H1 (cell line): ENCODE measurements at regions not wholly inside any gene's neighbourhood (a gene's known extent, or its start where the extent isn't known, plus 50 kb on each side); places are given as distances from the start of the nearest gene placed in this dataset.

Experiments
- CTCF ChIA-PET: fragments of 300-600 bp; sonication (Branson Sonifier 250); formaldehyde crosslinking; loops from one replicate; lab custom pipeline; 2021; ENCODE audit not compliant: partially characterized antibody; lab: Charles Lee
- POLR2A ChIA-PET: fragments of 300-600 bp; sonication (Branson Sonifier 250); formaldehyde crosslinking; loops from one replicate; lab custom pipeline; 2021; ENCODE audit warnings: inconsistent platforms; ENCODE audit not compliant: partially characterized antibody; lab: Charles Lee
- DNase-seq, 2 experiments: peaks; one replicate each; pipeline versions ENCODE4 v3.0.0 to v3.0.0-alpha.2; 2010 to 2022; ENCODE audit warnings: low spot score in 2 of 2, low read depth in 1 of 2, mixed read lengths in 1 of 2
- FAIRE-seq: peaks from 2 replicates; lab custom pipeline; 2011; peaks lifted over from hg19 to GRCh38; lab: Jason Lieb, UNC
- H2AFZ ChIP-seq: 2 replicates; pipeline ENCODE4 v1.8.1; 2012; ENCODE audit warnings: low read length, inconsistent platforms
- H2AK5ac ChIP-seq: 2 replicates; pipeline ENCODE4 v1.6.1; 2013; ENCODE audit warnings: low read depth, low read length
- H2BK120ac ChIP-seq: replicated peaks from 2 replicates; pipeline ENCODE3; 2013; ENCODE audit warnings: low read depth, low read length, inconsistent platforms
- H2BK12ac ChIP-seq: 2 replicates; pipeline ENCODE4 v1.6.1; 2013; ENCODE audit warnings: low read depth, low read length
- H2BK15ac ChIP-seq: 2 replicates; pipeline ENCODE4 v1.6.1; 2013; ENCODE audit warnings: low read length
- H2BK20ac ChIP-seq: 2 replicates; pipeline ENCODE4 v1.6.1; 2013; ENCODE audit warnings: low read length
- H2BK5ac ChIP-seq: 2 replicates; pipeline ENCODE4 v1.6.1; 2013; ENCODE audit warnings: low read depth, low read length
- H3K14ac ChIP-seq: 2 replicates; pipeline ENCODE4 v1.6.1; 2013; ENCODE audit warnings: inconsistent platforms; ENCODE audit not compliant: insufficient read length
- H3K18ac ChIP-seq: 2 replicates; pipeline ENCODE4 v1.6.1; 2013; ENCODE audit warnings: low read length; ENCODE audit errors: extremely low read depth
- H3K23ac ChIP-seq: 2 replicates; pipeline ENCODE4 v1.6.1; 2013; ENCODE audit warnings: inconsistent platforms; ENCODE audit not compliant: insufficient read length
- H3K23me2 ChIP-seq: 2 replicates; pipeline ENCODE4 v1.6.1; 2013; ENCODE audit warnings: low read depth, low read length
- H3K27ac ChIP-seq: 2 replicates; pipeline ENCODE4 v1.6.1; 2011; ENCODE audit warnings: low read depth, low read length, inconsistent platforms
- H3K27me3 ChIP-seq, 4 experiments: replicated peaks in 1 of 4; 1 replicate in 1 of 4; 2 replicates in 3 of 4; pipeline versions ENCODE4 v1.6.1 to v1.8.1; 2011 to 2013; ENCODE audit warnings: low read length in 3 of 4, mild to moderate bottlenecking in 3 of 4, inconsistent platforms in 2 of 4, mixed read lengths in 2 of 4, moderate library complexity in 1 of 4; ENCODE audit not compliant: control insufficient read depth in 3 of 4, insufficient read depth in 3 of 4; ENCODE audit errors: extremely low read depth in 1 of 4
- H3K36me3 ChIP-seq, 4 experiments: 2 replicates each; pipeline versions ENCODE4 v1.6.1 to v1.8.1; 2011 to 2013; ENCODE audit warnings: mild to moderate bottlenecking in 4 of 4, low read length in 3 of 4, moderate library complexity in 2 of 4, control low read depth in 1 of 4, inconsistent platforms in 1 of 4; ENCODE audit not compliant: insufficient read depth in 4 of 4, control insufficient read depth in 2 of 4
- H3K4ac ChIP-seq: replicated peaks from 2 replicates; pipeline ENCODE3; 2013; ENCODE audit warnings: low read length, low read depth, mixed read lengths, inconsistent platforms; ENCODE audit not compliant: insufficient read length
- H3K4me1 ChIP-seq, 4 experiments: replicated peaks in 1 of 4; 1 replicate in 1 of 4; 2 replicates in 3 of 4; pipeline versions ENCODE4 v1.6.1 to v1.8.1; 2011 to 2013; ENCODE audit warnings: low read length in 3 of 4, inconsistent platforms in 2 of 4, mixed read lengths in 1 of 4; ENCODE audit not compliant: insufficient read depth in 4 of 4, control insufficient read depth in 3 of 4
- H3K4me2 ChIP-seq, 2 experiments: 2 replicates each; pipeline versions ENCODE4 v1.6.1 to v1.8.1; 2011 to 2013; ENCODE audit warnings: low read depth in 2 of 2, low read length in 2 of 2, control low read depth in 1 of 2, inconsistent platforms in 1 of 2, mild to moderate bottlenecking in 1 of 2; ENCODE audit not compliant: insufficient read depth in 1 of 2
- H3K4me3 ChIP-seq, 4 experiments: fragments of 200-600, 300-600 bp in 1 of 4; sonication (generic), shearing (Covaris generic), sonication (Bioruptor Twin) in 1 of 4; 2 replicates each; pipeline versions ENCODE4 v1.5.1 to v1.8.1; 2011 to 2016; ENCODE audit warnings: low read length in 4 of 4, low read depth in 3 of 4, control low read depth in 2 of 4, inconsistent platforms in 2 of 4, mild to moderate bottlenecking in 2 of 4, mixed read lengths in 1 of 4, moderate library complexity in 1 of 4; ENCODE audit not compliant: insufficient read depth in 2 of 4; ENCODE audit errors: extremely low read depth in 1 of 4
- H3K56ac ChIP-seq: replicated peaks from 2 replicates; pipeline ENCODE3; 2013; ENCODE audit warnings: low read depth, mild to moderate bottlenecking, mixed read lengths, low read length, inconsistent platforms; ENCODE audit not compliant: insufficient read length
- H3K79me1 ChIP-seq: 2 replicates; pipeline ENCODE4 v1.6.1; 2013; ENCODE audit warnings: low read depth, low read length, control low read depth
- H3K79me2 ChIP-seq, 2 experiments: 2 replicates each; pipeline versions ENCODE4 v1.6.1 to v1.8.1; 2012 to 2013; ENCODE audit warnings: low read length in 2 of 2, mild to moderate bottlenecking in 2 of 2, inconsistent platforms in 1 of 2; ENCODE audit not compliant: insufficient read depth in 2 of 2, control insufficient read depth in 1 of 2
- H3K9ac ChIP-seq, 4 experiments: replicated peaks in 1 of 4; 1 replicate in 1 of 4; 2 replicates in 3 of 4; pipeline versions ENCODE4 v1.6.1 to v1.8.1; 2011 to 2013; ENCODE audit warnings: low read depth in 3 of 4, low read length in 3 of 4, control low read depth in 2 of 4, mild to moderate bottlenecking in 2 of 4, moderate library complexity in 2 of 4, inconsistent platforms in 1 of 4; ENCODE audit errors: extremely low read depth in 1 of 4
- H3K9me3 ChIP-seq, 2 experiments: 2 replicates each; pipeline versions ENCODE4 v1.6.1 to v1.8.1; 2012 to 2013; ENCODE audit warnings: mild to moderate bottlenecking in 2 of 2, moderate library complexity in 2 of 2, control low read depth in 1 of 2, inconsistent platforms in 1 of 2, low read depth in 1 of 2, low read length in 1 of 2, mixed read lengths in 1 of 2; ENCODE audit not compliant: insufficient read depth in 2 of 2
- H4K20me1 ChIP-seq, 2 experiments: replicated peaks in 1 of 2; 2 replicates each; pipeline versions ENCODE3 to v1.8.1; 2011 to 2013; ENCODE audit warnings: inconsistent platforms in 2 of 2, low read length in 2 of 2, mild to moderate bottlenecking in 1 of 2; ENCODE audit not compliant: insufficient read depth in 2 of 2, control insufficient read depth in 1 of 2
- H4K5ac ChIP-seq: 2 replicates; pipeline ENCODE4 v1.6.1; 2013; ENCODE audit warnings: low read length, low read depth, mixed read lengths, inconsistent platforms; ENCODE audit not compliant: insufficient read length
- H4K8ac ChIP-seq: 2 replicates; pipeline ENCODE4 v1.8.0; 2013; ENCODE audit warnings: mild to moderate bottlenecking, moderate library complexity, low read length, inconsistent platforms; ENCODE audit not compliant: insufficient read depth; ENCODE audit errors: extremely low read depth
- H4K91ac ChIP-seq: replicated peaks from 2 replicates; pipeline ENCODE3; 2013; ENCODE audit warnings: low read length, mixed read lengths, inconsistent platforms; ENCODE audit not compliant: insufficient read length
- TEAD4 ChIP-seq: IDR thresholded peaks from 2 replicates; pipeline ENCODE4 v1.6.1; 2012; ENCODE audit warnings: low read depth, low read length, inconsistent platforms, mixed read lengths
- WGBS, 2 experiments: shearing (Covaris generic) in 1 of 2; methylation state at CpG; one replicate each; pipeline versions ENCODE4 v1.1.6 to v1.1.7; 2013 to 2015; ENCODE audit warnings: low lambda C conversion rate in 2 of 2, mixed read lengths in 2 of 2, inconsistent platforms in 1 of 2, low coverage in 1 of 2, missing lambda C conversion rate in 1 of 2; ENCODE audit not compliant: insufficient replicate concordance in 2 of 2, insufficient coverage in 1 of 2, insufficient read length in 1 of 2; ENCODE audit errors: extremely low coverage in 1 of 2, missing lambda C conversion rate in 1 of 2; 5-methylcytosine and 5-hydroxymethylcytosine counted together

DNA sequence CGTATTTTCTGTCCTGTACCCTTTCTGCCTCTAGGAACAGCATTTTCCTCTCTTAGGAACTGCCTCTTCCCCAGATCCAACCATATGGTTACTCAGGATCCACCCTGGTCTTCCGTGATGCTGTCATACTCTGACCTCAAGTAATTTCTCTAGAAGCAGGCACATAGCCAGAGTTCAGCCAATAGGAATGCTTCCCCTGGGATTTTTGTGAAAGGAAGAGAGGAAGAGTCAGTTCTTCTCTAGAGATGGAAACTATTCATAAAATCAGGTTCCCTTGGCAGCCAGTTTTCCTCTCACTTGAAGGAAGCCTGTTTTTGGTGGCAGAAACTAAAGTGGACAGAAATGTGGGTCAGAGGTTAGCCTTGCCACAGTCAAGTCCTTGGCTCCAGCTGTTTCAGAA, 400.1 kb upstream of the PCSK5 start:
- H3K36me3 ChIP-seq = no peaks in the 10 kb centered on the region
- 91% methylated on average over 2 of the region's 2 CpGs; no CpG with 5 or more reads in 1 of the 2 experiments for WGBS, 2 experiments
- H2BK120ac ChIP-seq = no peak overlapping the region
- no peaks in the 10 kb centered on the region for H3K79me1 ChIP-seq
- no peak overlapping the region for H3K4me2 ChIP-seq
- H3K4ac ChIP-seq = no peak overlapping the region
- H2AFZ ChIP-seq = no peak overlapping the region
- no peaks in the 10 kb centered on the region for H3K4me1 ChIP-seq
- H4K8ac ChIP-seq = no peak overlapping the region
- no peaks in the 10 kb centered on the region for H3K9me3 ChIP-seq
- no peak overlapping the region for H2BK20ac ChIP-seq
- ChIA-PET POLR2A (no interaction called here), CTCF (no interaction called here)
- H2BK15ac ChIP-seq = no peak overlapping the region
- no peak overlapping the region for H2BK12ac ChIP-seq
- no peaks in the 10 kb centered on the region for H3K79me2 ChIP-seq
- no peak overlapping the region for H4K91ac ChIP-seq
- FAIRE-seq (no peak), DNase-seq (no peak)
- H3K4me3 ChIP-seq = no peak overlapping the region
- H3K14ac ChIP-seq = no peak overlapping the region
- H3K56ac ChIP-seq = no peak overlapping the region
- no peak overlapping the region for H3K9ac ChIP-seq
- no peak overlapping the region for H3K23ac ChIP-seq
- H3K18ac ChIP-seq = no peak overlapping the region
- H2AK5ac ChIP-seq = no peak overlapping the region
- no peaks in the 10 kb centered on the region for H4K20me1 ChIP-seq
- no peak overlapping the region for H3K27ac ChIP-seq
- TF ChIP-seq TEAD4 = no peak
- no peaks in the 10 kb centered on the region for H3K23me2 ChIP-seq
- no peak overlapping the region for H4K5ac ChIP-seq
- H2BK5ac ChIP-seq = no peak overlapping the region
- no peaks in the 10 kb centered on the region for H3K27me3 ChIP-seq
